SK-N-SH treated with all-trans-retinoic acid at 6 μM for 48 hours (cell line): ENCODE measurements at regions not wholly inside any gene's neighbourhood (a gene's known extent, or its start where the extent isn't known, plus 50 kb on each side); places are given as distances from the start of the nearest gene placed in this dataset.

ENCODE experiments used
- ATAC-seq: fragments of 200-7000 bp; cut with Tn5 transposase; 3 replicates; pipeline ENCODE4 v1.9.1; 2020; ENCODE audit warnings: mild to moderate bottlenecking, moderate library complexity
- ARNTL ChIP-seq: fragments of 450-650 bp; formaldehyde crosslinking; IDR thresholded peaks from 2 replicates; pipeline ENCODE4 v1.5.0; 2020; ENCODE audit warnings: low read depth, mild to moderate bottlenecking, moderate library complexity, borderline replicate concordance
- BACH2 ChIP-seq: fragments of 250-450 bp; sonication (Bioruptor Pico); IDR thresholded peaks from 2 replicates; pipeline ENCODE4 v1.9.0; 2021; ENCODE audit warnings: mild to moderate bottlenecking, borderline replicate concordance
- CSDC2 ChIP-seq: fragments of 250-450 bp; sonication (Bioruptor Pico); IDR thresholded peaks from 2 replicates; pipeline ENCODE4 v1.5.0; 2020; ENCODE audit warnings: mild to moderate bottlenecking, moderate library complexity
- ESRRG ChIP-seq: fragments of 250-450 bp; sonication (Bioruptor Pico); IDR thresholded peaks from 2 replicates; pipeline ENCODE4 v1.6.1; 2021; ENCODE audit warnings: mild to moderate bottlenecking
- GLIS3 ChIP-seq: fragments of 250-450 bp; sonication (Bioruptor Pico); IDR thresholded peaks from 2 replicates; pipeline ENCODE4 v1.5.0; 2020; ENCODE audit warnings: mild to moderate bottlenecking, moderate library complexity
- ISL1 ChIP-seq: fragments of 250-450 bp; sonication (Bioruptor Pico); IDR thresholded peaks from 2 replicates; pipeline ENCODE4 v2.1.2; 2022; ENCODE audit warnings: mild to moderate bottlenecking, moderate library complexity
- OSR1 ChIP-seq: fragments of 250-450 bp; sonication (Bioruptor Pico); IDR thresholded peaks from 2 replicates; pipeline ENCODE4 v1.8.0; 2022; ENCODE audit warnings: moderate library complexity, mild to moderate bottlenecking, inconsistent platforms
- PPARA ChIP-seq: fragments of 250-450 bp; sonication (Bioruptor Pico); IDR thresholded peaks from 2 replicates; pipeline ENCODE4 v1.5.0; 2020; ENCODE audit warnings: mild to moderate bottlenecking, borderline replicate concordance
- RARB ChIP-seq: fragments of 250-450 bp; sonication (Bioruptor Pico); IDR thresholded peaks from 2 replicates; pipeline ENCODE4 v1.8.0; 2021; ENCODE audit warnings: mild to moderate bottlenecking, moderate library complexity
- SNAI2 ChIP-seq: fragments of 250-450 bp; sonication (Bioruptor Pico); IDR thresholded peaks from 2 replicates; pipeline ENCODE4 v1.5.0; 2020; ENCODE audit warnings: mild to moderate bottlenecking, moderate library complexity
- TCF4 ChIP-seq: fragments of 250-450 bp; sonication (Bioruptor Pico); IDR thresholded peaks from 2 replicates; pipeline ENCODE4 v1.8.0; 2021; ENCODE audit warnings: mild to moderate bottlenecking, moderate library complexity, borderline replicate concordance
- TOX ChIP-seq: fragments of 250-450 bp; sonication (Bioruptor Pico); IDR thresholded peaks from 2 replicates; pipeline ENCODE4 v1.8.0; 2021; ENCODE audit warnings: mild to moderate bottlenecking, moderate library complexity, borderline replicate concordance
- ZC3H10 ChIP-seq: fragments of 250-450 bp; sonication (Bioruptor Pico); IDR thresholded peaks from 2 replicates; pipeline ENCODE4 v1.5.1; 2021; ENCODE audit warnings: mild to moderate bottlenecking, moderate library complexity
- ZFP3 ChIP-seq: fragments of 250-450 bp; sonication (Bioruptor Pico); IDR thresholded peaks from 2 replicates; pipeline ENCODE4 v1.5.0; 2020; ENCODE audit warnings: mild to moderate bottlenecking, moderate library complexity
- ZFP30 ChIP-seq: fragments of 450-650 bp; formaldehyde crosslinking; IDR thresholded peaks from 2 replicates; pipeline ENCODE4 v1.5.0; 2022; ENCODE audit warnings: mild to moderate bottlenecking, moderate library complexity
- ZNF565 ChIP-seq: fragments of 450-650 bp; formaldehyde crosslinking; conservative IDR thresholded peaks from 2 replicates; pipeline ENCODE4 v1.5.0; 2020; ENCODE audit warnings: low read depth, mild to moderate bottlenecking, moderate library complexity
- ZNF70 ChIP-seq: fragments of 450-650 bp; formaldehyde crosslinking; IDR thresholded peaks from 2 replicates; pipeline ENCODE4 v1.5.0; 2020; ENCODE audit warnings: mild to moderate bottlenecking, moderate library complexity
- ZNF8 ChIP-seq: fragments of 450-650 bp; formaldehyde crosslinking; IDR thresholded peaks from 2 replicates; pipeline ENCODE4 v1.5.0; 2020; ENCODE audit warnings: mild to moderate bottlenecking, moderate library complexity
- TF ChIP-seq, protein P1 (sequence below): fragments of 250-450 bp; sonication (Bioruptor Pico); IDR thresholded peaks from 2 replicates; pipeline ENCODE4 v1.5.1; 2020; ENCODE audit warnings: low read depth, mild to moderate bottlenecking, moderate library complexity
- TF ChIP-seq, protein P2 (sequence below): fragments of 250-450 bp; sonication (Bioruptor Pico); IDR thresholded peaks from 2 replicates; pipeline ENCODE4 v1.8.0; 2021; ENCODE audit warnings: low read depth, mild to moderate bottlenecking, moderate library complexity, borderline replicate concordance
- TF ChIP-seq, protein P3 (sequence below): fragments of 250-450 bp; sonication (Bioruptor Pico); IDR thresholded peaks from 2 replicates; pipeline ENCODE4 v1.5.0; 2020; ENCODE audit warnings: mild to moderate bottlenecking, moderate library complexity
- TF ChIP-seq, protein P4 (sequence below): fragments of 250-450 bp; sonication (Bioruptor Pico); IDR thresholded peaks from 2 replicates; pipeline ENCODE4 v1.5.1; 2021; ENCODE audit warnings: mild to moderate bottlenecking, moderate library complexity

DNA sequence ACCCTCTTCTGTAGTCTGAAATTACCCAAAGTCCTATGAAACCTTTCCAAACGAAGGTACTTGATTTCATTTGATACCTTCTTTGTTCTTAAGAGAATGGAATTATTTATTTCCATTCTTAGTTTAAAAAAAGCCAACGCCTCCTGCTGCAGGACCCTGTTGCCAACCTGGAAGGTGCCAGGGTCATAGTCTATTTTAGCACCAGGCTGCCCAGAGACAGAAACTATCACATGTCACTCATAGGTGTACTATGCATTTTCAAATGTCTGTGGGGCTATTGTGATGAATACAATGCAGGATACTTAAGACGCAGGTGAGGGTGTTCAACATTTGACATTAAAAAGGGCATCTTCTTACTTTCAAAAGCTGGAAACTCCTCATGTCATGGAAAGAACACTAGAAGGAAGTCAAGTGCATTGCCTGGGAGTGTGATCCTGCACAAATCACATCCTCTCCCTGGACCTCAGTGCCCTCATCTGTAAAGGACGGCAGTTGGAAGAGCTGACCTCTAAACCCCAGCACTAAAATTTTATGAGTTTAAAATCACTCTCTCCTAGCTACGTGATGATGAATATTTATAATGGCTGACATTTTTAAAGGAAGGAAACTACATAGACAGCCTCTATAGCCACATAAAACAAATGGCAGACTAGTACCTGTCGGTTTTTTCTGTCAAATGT, 107.3 kb upstream of the SYT6 start:
- ATAC-seq: no peak
- TF ChIP-seq, protein P1, sequence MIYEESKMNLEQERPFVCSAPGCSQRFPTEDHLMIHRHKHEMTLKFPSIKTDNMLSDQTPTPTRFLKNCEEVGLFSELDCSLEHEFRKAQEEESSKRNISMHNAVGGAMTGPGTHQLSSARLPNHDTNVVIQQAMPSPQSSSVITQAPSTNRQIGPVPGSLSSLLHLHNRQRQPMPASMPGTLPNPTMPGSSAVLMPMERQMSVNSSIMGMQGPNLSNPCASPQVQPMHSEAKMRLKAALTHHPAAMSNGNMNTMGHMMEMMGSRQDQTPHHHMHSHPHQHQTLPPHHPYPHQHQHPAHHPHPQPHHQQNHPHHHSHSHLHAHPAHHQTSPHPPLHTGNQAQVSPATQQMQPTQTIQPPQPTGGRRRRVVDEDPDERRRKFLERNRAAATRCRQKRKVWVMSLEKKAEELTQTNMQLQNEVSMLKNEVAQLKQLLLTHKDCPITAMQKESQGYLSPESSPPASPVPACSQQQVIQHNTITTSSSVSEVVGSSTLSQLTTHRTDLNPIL (CRISPR knock-in tag): no peak
- TF ChIP-seq SNAI2: no peak
- TF ChIP-seq TOX (CRISPR knock-in tag): no peak
- no peak for TF ChIP-seq ZC3H10 (CRISPR knock-in tag)
- no peak for TF ChIP-seq ZNF70 (CRISPR knock-in tag)
- no peak for TF ChIP-seq TCF4
- no peak for TF ChIP-seq GLIS3 (CRISPR knock-in tag)
- TF ChIP-seq, protein P2, sequence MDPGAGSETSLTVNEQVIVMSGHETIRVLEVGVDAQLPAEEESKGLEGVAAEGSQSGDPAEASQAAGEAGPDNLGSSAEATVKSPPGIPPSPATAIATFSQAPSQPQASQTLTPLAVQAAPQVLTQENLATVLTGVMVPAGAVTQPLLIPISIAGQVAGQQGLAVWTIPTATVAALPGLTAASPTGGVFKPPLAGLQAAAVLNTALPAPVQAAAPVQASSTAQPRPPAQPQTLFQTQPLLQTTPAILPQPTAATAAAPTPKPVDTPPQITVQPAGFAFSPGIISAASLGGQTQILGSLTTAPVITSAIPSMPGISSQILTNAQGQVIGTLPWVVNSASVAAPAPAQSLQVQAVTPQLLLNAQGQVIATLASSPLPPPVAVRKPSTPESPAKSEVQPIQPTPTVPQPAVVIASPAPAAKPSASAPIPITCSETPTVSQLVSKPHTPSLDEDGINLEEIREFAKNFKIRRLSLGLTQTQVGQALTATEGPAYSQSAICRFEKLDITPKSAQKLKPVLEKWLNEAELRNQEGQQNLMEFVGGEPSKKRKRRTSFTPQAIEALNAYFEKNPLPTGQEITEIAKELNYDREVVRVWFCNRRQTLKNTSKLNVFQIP: no peak
- TF ChIP-seq, protein P3, sequence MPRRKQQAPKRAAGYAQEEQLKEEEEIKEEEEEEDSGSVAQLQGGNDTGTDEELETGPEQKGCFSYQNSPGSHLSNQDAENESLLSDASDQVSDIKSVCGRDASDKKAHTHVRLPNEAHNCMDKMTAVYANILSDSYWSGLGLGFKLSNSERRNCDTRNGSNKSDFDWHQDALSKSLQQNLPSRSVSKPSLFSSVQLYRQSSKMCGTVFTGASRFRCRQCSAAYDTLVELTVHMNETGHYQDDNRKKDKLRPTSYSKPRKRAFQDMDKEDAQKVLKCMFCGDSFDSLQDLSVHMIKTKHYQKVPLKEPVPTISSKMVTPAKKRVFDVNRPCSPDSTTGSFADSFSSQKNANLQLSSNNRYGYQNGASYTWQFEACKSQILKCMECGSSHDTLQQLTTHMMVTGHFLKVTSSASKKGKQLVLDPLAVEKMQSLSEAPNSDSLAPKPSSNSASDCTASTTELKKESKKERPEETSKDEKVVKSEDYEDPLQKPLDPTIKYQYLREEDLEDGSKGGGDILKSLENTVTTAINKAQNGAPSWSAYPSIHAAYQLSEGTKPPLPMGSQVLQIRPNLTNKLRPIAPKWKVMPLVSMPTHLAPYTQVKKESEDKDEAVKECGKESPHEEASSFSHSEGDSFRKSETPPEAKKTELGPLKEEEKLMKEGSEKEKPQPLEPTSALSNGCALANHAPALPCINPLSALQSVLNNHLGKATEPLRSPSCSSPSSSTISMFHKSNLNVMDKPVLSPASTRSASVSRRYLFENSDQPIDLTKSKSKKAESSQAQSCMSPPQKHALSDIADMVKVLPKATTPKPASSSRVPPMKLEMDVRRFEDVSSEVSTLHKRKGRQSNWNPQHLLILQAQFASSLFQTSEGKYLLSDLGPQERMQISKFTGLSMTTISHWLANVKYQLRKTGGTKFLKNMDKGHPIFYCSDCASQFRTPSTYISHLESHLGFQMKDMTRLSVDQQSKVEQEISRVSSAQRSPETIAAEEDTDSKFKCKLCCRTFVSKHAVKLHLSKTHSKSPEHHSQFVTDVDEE (CRISPR knock-in tag): no peak

DNA sequence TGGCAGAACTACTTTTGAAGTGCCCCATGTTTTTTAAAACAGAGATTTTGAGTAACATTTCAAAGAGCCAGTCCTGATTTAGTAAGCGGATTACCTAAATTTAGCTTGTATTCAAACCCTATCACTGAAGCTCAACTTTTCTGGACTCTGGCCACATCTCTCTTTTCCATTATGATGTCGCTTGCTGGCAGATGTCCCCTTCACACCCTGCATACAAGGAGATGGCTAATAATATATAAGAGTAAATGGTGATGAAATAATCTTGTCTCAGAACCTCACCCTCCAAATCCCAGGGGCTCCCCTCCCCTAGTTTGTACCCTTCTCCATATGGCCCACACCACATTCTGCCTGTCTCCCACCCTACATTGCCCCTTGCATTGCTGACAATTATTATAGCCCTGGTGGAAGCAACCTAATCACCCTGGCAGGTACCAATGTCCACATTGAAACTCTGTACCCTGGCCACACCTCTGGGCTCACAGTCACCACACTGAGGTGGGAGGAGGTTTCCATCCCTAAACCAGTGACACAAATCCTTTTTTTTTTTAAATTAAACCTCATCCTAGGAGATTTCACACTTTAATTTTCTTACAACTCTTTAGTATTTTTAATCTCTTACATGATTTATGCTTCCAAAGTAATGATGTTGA, 106.0 kb upstream of the SYT6 start:
- no peak for TF ChIP-seq RARB (CRISPR knock-in tag)
- no peak for TF ChIP-seq TOX (CRISPR knock-in tag)
- TF ChIP-seq GLIS3 (CRISPR knock-in tag): no peak
- TF ChIP-seq BACH2: no peak
- TF ChIP-seq CSDC2 (CRISPR knock-in tag): no peak
- no peak for ATAC-seq

DNA sequence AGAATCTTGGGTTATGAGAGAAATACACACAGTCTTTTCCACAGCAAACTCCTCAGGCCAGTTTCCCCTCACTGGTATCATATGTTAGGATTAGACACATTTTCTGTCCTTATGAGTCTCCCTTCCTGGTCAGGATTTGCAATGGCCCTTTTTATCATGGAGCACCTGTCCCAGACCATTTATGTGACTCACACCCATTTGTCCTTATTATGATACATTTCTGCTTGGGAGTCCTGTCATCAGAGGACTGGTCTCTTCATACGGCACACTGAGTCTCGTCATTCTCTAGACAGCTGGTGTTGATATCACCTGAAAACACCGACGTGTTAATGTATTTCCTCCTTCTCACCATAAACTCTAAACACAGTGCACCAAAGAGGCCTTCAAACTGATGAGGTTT, 105.0 kb upstream of the SYT6 start:
- TF ChIP-seq GLIS3 (CRISPR knock-in tag) (no peak), ZNF565 (CRISPR knock-in tag) (no peak), SNAI2 (no peak), PPARA (no peak), CSDC2 (CRISPR knock-in tag) (no peak), TOX (CRISPR knock-in tag) (no peak), ESRRG (no peak), ZNF8 (no peak), ARNTL (CRISPR knock-in tag) (no peak), OSR1 (CRISPR knock-in tag) (no peak), ZFP30 (CRISPR knock-in tag) (no peak), ZNF70 (CRISPR knock-in tag) (no peak), TCF4 (no peak), BACH2 (no peak), ISL1 (CRISPR knock-in tag) (no peak), ZFP3 (no peak)
- TF ChIP-seq, protein P2: no peak
- TF ChIP-seq, protein P3 (CRISPR knock-in tag): no peak
- TF ChIP-seq, protein P1 (CRISPR knock-in tag): no peak
- TF ChIP-seq, protein P4, sequence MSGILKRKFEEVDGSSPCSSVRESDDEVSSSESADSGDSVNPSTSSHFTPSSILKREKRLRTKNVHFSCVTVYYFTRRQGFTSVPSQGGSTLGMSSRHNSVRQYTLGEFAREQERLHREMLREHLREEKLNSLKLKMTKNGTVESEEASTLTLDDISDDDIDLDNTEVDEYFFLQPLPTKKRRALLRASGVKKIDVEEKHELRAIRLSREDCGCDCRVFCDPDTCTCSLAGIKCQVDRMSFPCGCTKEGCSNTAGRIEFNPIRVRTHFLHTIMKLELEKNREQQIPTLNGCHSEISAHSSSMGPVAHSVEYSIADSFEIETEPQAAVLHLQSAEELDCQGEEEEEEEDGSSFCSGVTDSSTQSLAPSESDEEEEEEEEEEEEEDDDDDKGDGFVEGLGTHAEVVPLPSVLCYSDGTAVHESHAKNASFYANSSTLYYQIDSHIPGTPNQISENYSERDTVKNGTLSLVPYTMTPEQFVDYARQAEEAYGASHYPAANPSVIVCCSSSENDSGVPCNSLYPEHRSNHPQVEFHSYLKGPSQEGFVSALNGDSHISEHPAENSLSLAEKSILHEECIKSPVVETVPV (CRISPR knock-in tag): no peak

More for the DNA sequence above, 105.0 kb upstream of the SYT6 start:
- ATAC-seq: no peak
